ENCODE measurements at regions not wholly inside any gene's neighbourhood (a gene's known extent, or its start where the extent isn't known, plus 50 kb on each side); places are given as distances from the start of the nearest gene placed in this dataset.

GRCh38 chr19:29084266-29084665 lies 128.7 kb downstream of the UQCRFS1 start:
- Mint-ChIP-seq H3K4me1 (peaks cover 44% of the 10 kb centered on the region), H3K9me3 (no peaks in the 10 kb centered on the region), H3K27ac (peak overlapping the region; percentile 50), H3K4me3 (no peak overlapping the region), H3K36me3 (ENCODE audit: low read depth) (no peaks in the 10 kb centered on the region), H3K27me3 (ENCODE audit: low read depth, poor library complexity) (peaks cover 28% of the 10 kb centered on the region)
- DNase-seq = peak; percentile 40
- peak; percentile 41 for TF ChIP-seq CTCF (IDR thresholded peaks at IDR 0.05)

DNA sequence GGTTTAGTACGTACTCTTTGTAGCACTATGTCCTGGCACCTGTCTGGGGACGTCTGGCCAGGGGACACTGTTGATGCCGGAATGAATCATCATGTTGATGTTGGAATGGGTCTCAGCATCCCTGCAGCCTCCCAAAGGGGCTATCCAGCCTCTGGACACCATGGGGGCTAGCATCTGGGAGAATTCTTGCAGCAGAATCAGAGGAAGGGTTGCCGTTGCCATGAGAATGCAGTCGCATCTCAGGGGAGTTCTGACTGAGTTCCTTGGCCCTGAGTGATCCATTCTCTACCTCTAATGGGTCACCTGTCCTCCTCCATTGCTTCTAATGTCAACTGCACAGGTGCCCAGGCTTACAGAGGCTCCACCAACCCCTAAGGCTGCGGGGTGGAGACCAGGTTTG lies 129.1 kb downstream of the UQCRFS1 start:
- no peak overlapping the region for H3K4me3 Mint-ChIP-seq
- DNase-seq = no peak
- no peaks in the 10 kb centered on the region for H3K36me3 Mint-ChIP-seq (ENCODE audit: low read depth)

DNA sequence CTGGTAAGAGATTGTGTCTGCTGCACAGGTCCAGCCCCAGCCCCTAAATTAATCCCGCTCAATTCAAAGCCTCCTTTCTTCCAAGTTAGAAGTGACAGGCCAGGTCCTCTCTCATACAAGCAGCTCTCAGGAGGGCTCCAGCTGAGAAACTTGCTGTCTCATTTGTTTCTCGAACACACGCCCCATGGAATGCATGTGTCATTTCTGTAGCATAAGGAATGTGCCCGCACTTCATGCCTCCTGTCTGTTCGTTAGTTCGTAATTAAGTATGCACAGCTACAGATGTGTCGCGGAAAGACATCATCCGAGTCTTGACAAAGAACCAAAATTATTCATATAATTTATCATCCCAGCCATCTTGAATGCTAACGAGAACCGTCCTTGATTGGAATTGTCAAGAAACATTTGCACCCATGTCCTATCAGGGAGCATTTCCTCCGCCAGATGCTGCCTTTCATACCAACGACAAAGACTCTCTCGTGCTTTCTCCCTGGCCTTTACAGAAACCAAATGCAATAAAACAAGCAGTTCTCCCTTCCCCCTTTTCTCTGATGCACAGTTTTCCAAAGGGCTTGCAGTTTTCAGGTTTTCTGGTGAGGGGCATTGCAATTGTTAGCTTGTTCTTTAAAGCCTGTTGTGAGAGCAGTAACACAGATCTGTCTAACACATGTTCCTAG lies 133.5 kb downstream of the UQCRFS1 start:
- H3K27ac Mint-ChIP-seq = no peak overlapping the region
- no peak for TF ChIP-seq CTCF (IDR thresholded peaks at IDR 0.05)
- peaks cover 35% of the 10 kb centered on the region for H3K4me1 Mint-ChIP-seq
- H3K27me3 Mint-ChIP-seq (ENCODE audit: low read depth, poor library complexity) = peaks cover 18% of the 10 kb centered on the region
- H3K9me3 Mint-ChIP-seq = no peaks in the 10 kb centered on the region
- H3K4me3 Mint-ChIP-seq = no peak overlapping the region
- no peaks in the 10 kb centered on the region for H3K36me3 Mint-ChIP-seq (ENCODE audit: low read depth)
- no peak for DNase-seq

More for the DNA sequence above, 129.1 kb downstream of the UQCRFS1 start:
- Mint-ChIP-seq H3K4me1 (peaks cover 48% of the 10 kb centered on the region), H3K27me3 (ENCODE audit: low read depth, poor library complexity) (peaks cover 28% of the 10 kb centered on the region), H3K27ac (no peak overlapping the region), H3K9me3 (no peaks in the 10 kb centered on the region)
- TF ChIP-seq CTCF (IDR thresholded peaks at IDR 0.05) = no peak

DNA sequence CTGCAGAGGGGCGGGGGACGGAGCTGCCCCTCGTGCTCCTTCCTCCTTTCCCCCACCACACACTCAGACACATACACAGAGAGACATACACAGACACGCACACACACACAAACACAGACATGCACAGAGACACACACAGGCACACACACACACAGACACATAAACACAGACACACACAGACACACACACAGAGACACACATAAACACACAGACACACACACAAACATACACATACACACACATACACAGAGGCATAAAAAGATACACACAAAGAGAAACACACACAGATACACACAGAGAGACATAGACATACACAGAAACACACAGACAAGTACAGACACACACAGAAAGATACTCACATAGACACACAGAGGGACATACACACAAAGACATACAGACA lies 136.0 kb downstream of the UQCRFS1 start:
- H3K27ac Mint-ChIP-seq = no peak overlapping the region
- peaks cover 13% of the 10 kb centered on the region for H3K27me3 Mint-ChIP-seq (ENCODE audit: low read depth, poor library complexity)
- no peak overlapping the region for H3K4me3 Mint-ChIP-seq
- TF ChIP-seq CTCF (IDR thresholded peaks at IDR 0.05) = no peak
- H3K36me3 Mint-ChIP-seq (ENCODE audit: low read depth) = no peaks in the 10 kb centered on the region
- H3K4me1 Mint-ChIP-seq = peaks cover 31% of the 10 kb centered on the region
- H3K9me3 Mint-ChIP-seq = no peaks in the 10 kb centered on the region
- DNase-seq = no peak

GRCh38 chr19:29076161-29076560 lies 136.8 kb downstream of the UQCRFS1 start:
- Mint-ChIP-seq H3K4me1 (peaks cover 31% of the 10 kb centered on the region), H3K4me3 (no peak overlapping the region), H3K27me3 (ENCODE audit: low read depth, poor library complexity) (peaks cover 13% of the 10 kb centered on the region), H3K36me3 (ENCODE audit: low read depth) (no peaks in the 10 kb centered on the region), H3K9me3 (no peaks in the 10 kb centered on the region), H3K27ac (no peak overlapping the region)
- DNase-seq = no peak
- no peak for TF ChIP-seq CTCF (IDR thresholded peaks at IDR 0.05)

- no peak overlapping the region for H3K4me3 Mint-ChIP-seq
- peaks cover 31% of the 10 kb centered on the region for H3K4me1 Mint-ChIP-seq
- no peak overlapping the region for H3K27ac Mint-ChIP-seq
- TF ChIP-seq CTCF (IDR thresholded peaks at IDR 0.05) = no peak
- H3K9me3 Mint-ChIP-seq = no peaks in the 10 kb centered on the region
- H3K36me3 Mint-ChIP-seq (ENCODE audit: low read depth) = no peaks in the 10 kb centered on the region
- DNase-seq = no peak
- peaks cover 13% of the 10 kb centered on the region for H3K27me3 Mint-ChIP-seq (ENCODE audit: low read depth, poor library complexity)
These were observed 137.8 kb downstream of the UQCRFS1 start for GRCh38 chr19:29075149-29075548.
